Gastroesophageal sphincter (tissue), 4 donors: ENCODE measurements at regions not wholly inside any gene's neighbourhood (a gene's known extent, or its start where the extent isn't known, plus 50 kb on each side); places are given as distances from the start of the nearest gene placed in this dataset.
"Not testable (repeated sequence)": the region's sequence is repeated elsewhere in the genome, so short reads cannot be mapped to it uniquely, and the experiment has no call there.

Experiments
- ATAC-seq: fragments of 150-250 bp; one replicate; pipeline ENCODE4 v1.9.1; 2016; ENCODE audit warnings: mild to moderate bottlenecking, moderate library complexity
- H3K27ac ChIP-seq, 4 donors: fragments of 200-600 bp; sonication (generic) in 3 of 4; 1 replicate in 3 of 4; 2 replicates in 1 of 4; pipeline ENCODE4 v1.5.1; 2016 to 2019
- H3K27me3 ChIP-seq: fragments of 200-600 bp; sonication (generic); one replicate; pipeline ENCODE4 v1.5.1; 2019
- H3K36me3 ChIP-seq, 2 donors: fragments of 200-600 bp; sonication (generic); one replicate each; pipeline ENCODE4 v1.5.1; 2019; ENCODE audit warnings: control low read depth in 1 of 2
- H3K4me1 ChIP-seq, 3 donors: fragments of 200-600 bp; sonication (generic); 1 replicate in 2 of 3; 2 replicates in 1 of 3; pipeline ENCODE4 v1.5.1; 2016 to 2019; ENCODE audit warnings: control low read depth in 2 of 3
- H3K4me3 ChIP-seq, 2 donors: fragments of 200-600 bp; sonication (generic); one replicate each; pipeline ENCODE4 v1.5.1; 2019; ENCODE audit warnings: mild to moderate bottlenecking in 1 of 2, moderate library complexity in 1 of 2
- H3K9me3 ChIP-seq, 3 donors: fragments of 200-600 bp; sonication (generic); one replicate each; pipeline ENCODE4 v1.5.1; 2017 to 2019; ENCODE audit warnings: control low read depth in 2 of 3
- WGBS, 2 donors: methylation state at CpG; one replicate each; pipeline ENCODE4 v1.1.5; 2018; ENCODE audit warnings: low coverage in 1 of 2; 5-methylcytosine and 5-hydroxymethylcytosine counted together

GRCh38 chr14:19052977-19053376, 85.7 kb downstream of the POTEM start:
- not testable (repeated sequence) for ATAC-seq, H3K36me3 ChIP-seq, H3K9me3 ChIP-seq, H3K4me3 ChIP-seq, H3K4me1 ChIP-seq, H3K27me3 ChIP-seq, H3K27ac ChIP-seq
- no CpG with 5 or more reads among the region's 15 CpGs for WGBS, 2 donors

- not testable (repeated sequence) for H3K27ac ChIP-seq, H3K36me3 ChIP-seq, H3K4me3 ChIP-seq, H3K27me3 ChIP-seq, H3K4me1 ChIP-seq, H3K9me3 ChIP-seq
- peak; percentile 48 for ATAC-seq
- no CpG with 5 or more reads among the region's 27 CpGs for WGBS, 2 donors
These were observed 86.3 kb downstream of the POTEM start for GRCh38 chr14:19053426-19054050.

GRCh38 chr14:19054108-19054721, 87.0 kb downstream of the POTEM start:
- not testable (repeated sequence) for H3K27ac ChIP-seq, H3K9me3 ChIP-seq, H3K27me3 ChIP-seq, ATAC-seq, H3K36me3 ChIP-seq, H3K4me1 ChIP-seq, H3K4me3 ChIP-seq
- no CpG with 5 or more reads among the region's 27 CpGs for WGBS, 2 donors

DNA sequence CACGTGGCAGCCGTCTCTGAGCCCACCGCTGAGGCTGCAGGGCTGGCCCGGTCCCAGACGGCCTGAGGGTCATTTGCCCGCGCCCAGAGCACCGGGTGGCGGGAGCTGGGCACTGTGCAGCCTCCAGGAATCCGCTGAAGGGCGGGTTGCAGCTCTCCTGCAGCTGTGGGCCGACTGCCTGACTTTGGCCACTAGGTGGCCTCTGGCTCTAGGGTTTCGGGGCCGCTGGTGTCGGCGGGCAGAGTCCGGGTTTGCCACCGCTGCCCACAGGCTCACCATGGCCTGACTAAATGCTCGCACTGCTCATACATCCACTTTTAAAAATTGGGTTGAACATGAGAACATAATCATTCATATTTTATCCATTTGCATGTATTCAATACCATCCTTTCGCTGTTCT, 87.7 kb downstream of the POTEM start:
- not testable (repeated sequence) for H3K36me3 ChIP-seq, H3K27me3 ChIP-seq, H3K9me3 ChIP-seq, H3K27ac ChIP-seq, ATAC-seq, H3K4me1 ChIP-seq, H3K4me3 ChIP-seq
- WGBS, 2 donors: no CpG with 5 or more reads among the region's 20 CpGs

GRCh38 chr14:19059066-19059465, 91.8 kb downstream of the POTEM start:
- H3K27me3 ChIP-seq, H3K9me3 ChIP-seq, H3K36me3 ChIP-seq, ATAC-seq, H3K27ac ChIP-seq, H3K4me3 ChIP-seq, H3K4me1 ChIP-seq: not testable (repeated sequence)
- no CpG with 5 or more reads among the region's 2 CpGs for WGBS, 2 donors

DNA sequence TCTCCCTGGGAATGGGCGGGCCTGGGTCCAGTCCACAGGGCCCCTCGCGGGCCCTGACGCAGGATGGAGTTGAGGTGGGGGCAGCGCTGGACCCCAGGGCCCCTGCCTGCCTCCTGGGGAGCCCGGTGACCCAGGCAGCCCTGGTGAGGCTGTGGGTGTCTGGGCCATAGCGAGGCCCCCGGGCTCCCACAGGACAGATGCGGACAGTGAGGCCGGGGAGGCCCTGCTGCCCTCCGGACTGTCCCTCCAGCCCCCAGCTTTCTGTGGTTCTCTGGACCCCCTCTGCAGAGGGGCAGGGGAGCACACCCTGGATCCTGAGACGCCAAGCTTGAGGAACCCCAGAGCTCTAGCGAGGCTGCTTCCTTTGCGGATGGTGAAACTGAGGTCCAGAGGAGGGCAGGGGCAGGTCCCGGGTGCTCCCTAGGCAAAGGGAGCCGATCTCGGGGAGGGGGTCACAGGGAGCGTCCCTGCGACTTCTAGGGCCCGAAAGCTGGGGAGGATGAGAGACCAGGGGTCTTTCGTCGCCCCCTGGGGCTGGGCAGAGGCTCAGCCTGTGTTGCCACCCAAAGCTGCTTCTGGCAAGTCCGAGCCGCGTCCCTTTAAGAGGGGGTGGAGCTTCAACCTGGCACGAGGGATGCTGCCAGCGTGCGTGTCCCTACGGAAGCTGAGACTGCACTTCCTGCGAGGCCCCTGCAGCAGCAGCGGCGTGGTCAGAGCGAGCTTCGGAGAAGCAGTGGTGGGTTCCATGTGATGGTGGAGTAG, 94.6 kb downstream of the POTEM start:
- H3K36me3 ChIP-seq, H3K27ac ChIP-seq, H3K4me1 ChIP-seq, H3K27me3 ChIP-seq, H3K9me3 ChIP-seq, H3K4me3 ChIP-seq, ATAC-seq: not testable (repeated sequence)
- WGBS, 2 donors: no CpG with 5 or more reads among the region's 34 CpGs

GRCh38 chr14:19068957-19069356, 101.7 kb downstream of the POTEM start:
- ATAC-seq, H3K4me3 ChIP-seq, H3K36me3 ChIP-seq, H3K27me3 ChIP-seq, H3K4me1 ChIP-seq, H3K9me3 ChIP-seq, H3K27ac ChIP-seq: not testable (repeated sequence)
- WGBS, 2 donors: no CpG with 5 or more reads among the region's 3 CpGs

GRCh38 chr14:19072518-19072917, 105.3 kb downstream of the POTEM start:
- not testable (repeated sequence) for H3K4me1 ChIP-seq, H3K36me3 ChIP-seq, H3K27ac ChIP-seq, H3K9me3 ChIP-seq, H3K27me3 ChIP-seq, H3K4me3 ChIP-seq, ATAC-seq
- WGBS, 2 donors: no CpG with 5 or more reads among the region's 2 CpGs

GRCh38 chr14:19088632-19089031, 121.4 kb downstream of the POTEM start:
- H3K4me1 ChIP-seq, H3K27ac ChIP-seq, ATAC-seq, H3K36me3 ChIP-seq, H3K9me3 ChIP-seq, H3K4me3 ChIP-seq, H3K27me3 ChIP-seq: not testable (repeated sequence)
- no CpG with 5 or more reads among the region's 2 CpGs for WGBS, 2 donors

- WGBS, 2 donors: no CpG with 5 or more reads among the region's 5 CpGs
- not testable (repeated sequence) for H3K27ac ChIP-seq, H3K4me1 ChIP-seq, ATAC-seq, H3K4me3 ChIP-seq, H3K36me3 ChIP-seq
- Histone ChIP-seq H3K27me3 (peaks cover 15% of the 10 kb centered on the region), H3K9me3 (peaks cover 0 to 15% (median 0%) of the 10 kb centered on the region in 3 donors)
These were observed 126.0 kb downstream of the POTEM start for GRCh38 chr14:19093227-19093626.

GRCh38 chr14:19094731-19095130, 127.5 kb downstream of the POTEM start:
- not testable (repeated sequence) for H3K36me3 ChIP-seq, H3K4me3 ChIP-seq, ATAC-seq, H3K4me1 ChIP-seq, H3K27ac ChIP-seq
- peaks cover 26% of the 10 kb centered on the region for H3K27me3 ChIP-seq
- H3K9me3 ChIP-seq: peaks cover 0 to 26% (median 0%) of the 10 kb centered on the region in 3 donors
- no CpG with 5 or more reads among the region's 2 CpGs for WGBS, 2 donors

- WGBS, 2 donors: no CpG with 5 or more reads among the region's 1 CpG
- ATAC-seq: not testable (repeated sequence)
These were observed 127.9 kb downstream of the POTEM start for GRCh38 chr14:19095167-19095566.

GRCh38 chr14:19096467-19096866, 129.2 kb downstream of the POTEM start:
- ATAC-seq, H3K36me3 ChIP-seq, H3K4me3 ChIP-seq, H3K27ac ChIP-seq, H3K4me1 ChIP-seq: not testable (repeated sequence)
- peaks cover 26% of the 10 kb centered on the region for H3K27me3 ChIP-seq
- peaks cover 0 to 26% (median 0%) of the 10 kb centered on the region in 3 donors for H3K9me3 ChIP-seq
- 60 to 100% methylated on average over 1 of the region's 1 CpG for WGBS, 2 donors

More at GRCh38 chr14:19095167-19095566, 127.9 kb downstream of the POTEM start:
- H3K9me3 ChIP-seq: peaks cover 0 to 26% (median 0%) of the 10 kb centered on the region in 3 donors
- not testable (repeated sequence) for H3K27ac ChIP-seq, H3K36me3 ChIP-seq, H3K4me3 ChIP-seq, H3K4me1 ChIP-seq
- peaks cover 26% of the 10 kb centered on the region for H3K27me3 ChIP-seq
